HG02970 (cell line): ENCODE measurements at regions not wholly inside any gene's neighbourhood (a gene's known extent, or its start where the extent isn't known, plus 50 kb on each side); places are given as distances from the start of the nearest gene placed in this dataset.
"Not testable (repeated sequence)": the region's sequence is repeated elsewhere in the genome, so short reads cannot be mapped to it uniquely, and the experiment has no call there.

Source experiments
- ATAC-seq: cut with Tn5 transposase; IDR thresholded peaks from one replicate; pipeline ENCODE4 v1.9.1; 2021; ENCODE audit warnings: mild to moderate bottlenecking, moderate library complexity, moderate number of reproducible peaks; ENCODE audit not compliant: unreplicated experiment, low FRiP score

DNA sequence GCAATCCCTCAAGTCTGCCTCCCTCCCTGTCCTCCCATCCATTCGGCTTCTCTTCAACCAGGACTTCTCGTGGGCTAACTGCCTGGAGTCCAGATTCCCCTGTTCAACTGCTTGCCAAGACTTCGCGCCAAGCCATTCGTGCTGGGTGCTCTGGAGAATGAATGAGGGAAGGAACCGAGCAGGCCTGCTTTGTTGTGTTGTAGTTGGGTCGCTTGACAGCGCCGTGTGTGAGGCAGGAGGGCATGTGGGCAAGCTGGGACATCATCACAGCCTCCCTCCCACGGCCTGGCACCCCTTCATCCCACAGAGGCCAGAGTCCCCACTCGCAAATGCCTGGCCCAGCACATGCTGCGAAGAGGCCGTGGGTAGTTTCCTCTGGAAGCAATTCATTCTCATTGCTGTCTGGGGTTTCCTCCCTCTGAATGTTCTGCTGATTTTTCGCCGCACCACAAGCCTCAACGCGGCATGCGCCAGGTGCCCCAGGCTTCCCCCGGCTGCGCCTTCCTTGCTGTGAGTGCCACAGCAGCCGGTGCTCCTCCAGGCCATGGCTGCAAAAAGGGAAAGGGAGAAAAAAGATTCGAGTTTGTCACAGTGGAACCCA is 336.0 kb downstream of the QKI start:
- no peak for ATAC-seq

DNA sequence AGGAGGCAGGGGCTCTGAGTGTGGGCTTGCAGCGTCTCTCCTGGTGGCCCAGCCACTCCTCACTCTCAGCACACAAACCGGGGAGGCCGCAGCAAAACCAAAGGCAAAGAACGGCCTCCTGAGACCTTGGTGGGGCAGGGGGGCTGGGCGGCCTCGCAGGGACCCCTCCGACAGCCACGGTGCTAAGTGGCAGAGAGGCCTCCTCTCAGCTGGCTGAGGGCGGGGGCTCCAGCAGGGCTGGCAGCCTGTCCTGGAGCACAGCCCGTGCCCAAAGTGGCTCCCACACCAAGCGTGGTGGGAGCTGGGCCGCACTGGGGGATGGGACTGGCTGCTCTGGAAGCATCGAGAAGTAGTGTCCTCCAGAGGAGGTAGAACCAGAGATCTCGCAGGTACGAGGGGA is 334.4 kb downstream of the QKI start:
- no peak for ATAC-seq

DNA sequence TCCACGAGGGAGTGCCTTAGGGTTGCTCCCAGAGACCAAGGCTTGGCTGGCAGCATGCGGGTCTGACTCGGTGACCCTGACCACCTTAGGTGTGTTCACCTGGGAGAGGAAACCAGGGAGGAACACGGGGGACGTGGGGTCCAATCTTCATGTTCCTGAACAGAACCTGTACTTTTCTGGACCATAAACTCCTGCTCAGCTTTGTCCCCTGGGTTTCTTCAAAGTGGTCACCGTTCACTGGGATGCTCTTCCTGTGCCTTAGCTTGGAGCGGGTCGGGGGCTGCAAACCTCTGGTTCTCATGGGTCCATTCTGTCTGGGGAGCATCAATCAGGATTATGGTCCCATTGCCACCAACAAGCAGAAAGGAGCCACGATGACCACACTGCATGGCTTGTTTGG is 333.5 kb downstream of the QKI start:
- ATAC-seq = no peak

DNA sequence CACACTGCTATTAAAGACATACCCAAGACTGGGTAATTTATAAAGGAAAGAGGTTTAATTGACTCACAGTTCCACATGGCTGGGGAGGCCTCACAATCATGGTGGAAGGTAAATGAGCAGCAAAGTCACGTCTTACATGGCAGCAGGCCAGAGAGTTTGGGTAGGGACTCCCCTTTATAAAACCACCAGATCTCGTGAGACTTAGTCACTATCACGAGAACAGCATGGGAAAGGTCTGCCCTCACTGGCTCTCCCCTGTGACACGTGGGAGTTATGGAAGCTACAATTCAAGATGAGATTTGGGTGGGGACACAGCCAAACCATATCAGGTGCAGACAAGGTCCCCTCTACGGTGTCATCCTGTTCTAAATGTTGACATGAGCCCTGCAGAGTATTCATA is 332.5 kb downstream of the QKI start:
- ATAC-seq = not testable (repeated sequence)

DNA sequence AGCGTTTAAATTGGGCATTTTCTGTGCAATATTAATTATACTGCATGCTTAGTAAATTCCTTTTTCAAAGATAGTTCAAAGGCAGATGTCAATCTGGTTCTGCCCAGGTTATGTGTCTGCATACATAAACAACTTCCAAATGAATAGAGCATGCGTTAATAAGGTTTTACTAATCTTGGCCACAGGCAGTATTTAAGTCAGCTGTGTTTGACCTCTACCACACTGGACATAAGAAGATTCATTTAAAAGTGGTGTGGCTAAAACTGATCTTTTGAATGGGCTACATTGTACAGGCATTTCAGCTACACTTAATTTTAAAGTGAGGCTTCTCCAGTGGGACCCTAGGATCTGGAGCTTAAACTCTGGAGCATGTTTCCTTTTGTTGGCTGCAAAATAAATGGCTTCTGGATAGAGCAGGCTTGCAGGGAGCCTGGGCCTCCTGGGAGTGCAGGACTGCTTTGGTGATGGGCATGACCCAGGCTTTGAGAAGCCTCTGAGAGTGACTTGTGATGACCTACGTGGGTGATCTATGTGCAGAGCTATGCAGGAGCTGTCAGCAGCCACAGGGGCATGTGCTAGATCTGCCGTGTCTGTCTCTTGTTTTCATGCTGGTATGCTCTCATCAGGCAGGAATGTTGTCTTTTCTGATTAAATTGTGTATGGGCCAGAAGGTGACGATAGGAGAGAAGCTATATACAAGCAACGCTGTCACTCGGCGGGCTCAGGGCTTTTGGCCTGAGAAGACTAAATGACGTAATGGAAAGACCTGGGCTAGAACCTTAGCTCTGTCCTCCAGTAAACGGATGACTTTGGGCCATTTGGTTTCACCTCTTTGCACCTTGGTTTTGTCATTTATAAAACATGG is 331.2 kb downstream of the QKI start:
- ATAC-seq = no peak

DNA sequence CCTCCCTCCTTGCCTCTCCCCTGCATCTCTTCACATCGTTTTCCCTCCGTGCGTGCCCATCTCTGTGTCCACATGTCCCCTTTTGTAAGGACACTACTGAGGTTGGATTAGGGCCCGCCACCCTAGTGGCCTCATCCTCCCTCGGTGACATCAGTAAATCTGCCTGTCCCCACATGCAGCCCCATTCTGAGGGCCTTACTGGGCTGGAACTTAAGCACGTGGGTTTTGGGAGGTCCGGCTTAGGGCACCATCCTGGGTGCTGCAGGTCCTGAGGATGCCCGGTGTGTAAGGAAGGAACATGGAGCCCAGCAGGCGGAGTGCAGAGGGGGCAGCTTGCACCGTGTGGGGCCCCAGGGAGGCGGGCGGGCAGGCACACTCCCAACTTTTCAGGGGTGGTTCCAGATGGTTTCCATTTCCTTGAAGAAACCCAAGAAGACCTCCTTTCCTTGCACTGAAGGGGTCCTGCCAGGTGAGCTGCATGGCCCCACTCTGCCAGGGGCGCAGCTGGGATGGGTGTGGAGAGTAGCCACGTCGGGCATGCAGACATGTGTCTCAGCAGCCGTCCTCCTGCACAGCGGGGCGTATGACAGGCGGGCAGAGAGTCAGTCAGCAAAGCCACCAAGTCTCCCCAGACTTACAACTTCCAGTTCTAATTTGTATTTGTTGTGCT is 329.9 kb downstream of the QKI start:
- no peak for ATAC-seq

DNA sequence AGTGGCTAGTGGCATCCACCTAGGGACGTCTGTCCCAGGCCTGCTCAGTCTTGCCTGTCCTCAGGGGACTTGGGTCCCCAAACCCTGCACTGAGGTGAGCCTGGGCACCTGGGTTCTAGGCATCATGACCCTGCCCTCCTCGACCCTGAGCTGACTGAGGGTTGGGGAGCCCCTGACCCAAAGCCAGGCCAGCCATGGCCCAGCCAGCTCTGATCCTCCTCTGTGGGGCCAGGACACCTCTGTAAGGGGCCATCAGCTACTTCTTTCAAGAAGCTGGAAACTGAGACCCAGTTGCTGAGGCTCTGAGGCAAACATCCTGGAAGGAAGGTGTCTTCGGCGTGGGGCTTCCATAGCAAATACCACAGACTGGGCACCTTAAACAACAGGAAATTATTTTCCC is 329.3 kb downstream of the QKI start:
- no peak for ATAC-seq

DNA sequence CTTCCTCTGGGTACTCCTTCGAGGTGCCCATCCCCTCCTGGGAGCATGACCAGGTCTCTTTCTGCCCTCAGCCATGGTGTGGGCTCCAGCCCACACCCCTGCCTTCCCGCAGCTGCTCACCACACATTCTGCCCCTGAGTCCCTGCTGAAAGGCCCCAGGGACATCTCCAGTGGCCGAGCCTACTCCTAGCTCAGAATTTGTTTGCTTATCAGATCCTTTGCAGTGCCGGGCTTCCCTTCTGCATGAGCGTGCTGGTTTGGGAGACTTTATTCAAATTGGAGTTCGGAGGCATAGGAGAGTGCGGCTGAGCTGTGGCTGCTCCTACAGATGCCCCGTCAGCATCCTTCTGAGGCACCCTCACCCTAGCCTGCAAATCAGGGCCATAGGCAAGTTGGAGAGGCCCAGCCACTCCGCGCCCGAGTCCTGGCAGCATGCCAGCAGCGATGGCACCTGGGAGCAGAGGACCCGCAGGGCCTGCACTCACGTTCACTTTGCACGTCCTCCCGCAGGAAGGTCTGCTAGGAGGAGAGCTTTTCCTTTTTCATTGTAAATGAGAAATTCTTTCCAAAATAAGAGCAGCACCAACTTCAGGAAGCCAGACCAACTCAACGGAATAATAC is 327.3 kb downstream of the QKI start:
- no peak for ATAC-seq

DNA sequence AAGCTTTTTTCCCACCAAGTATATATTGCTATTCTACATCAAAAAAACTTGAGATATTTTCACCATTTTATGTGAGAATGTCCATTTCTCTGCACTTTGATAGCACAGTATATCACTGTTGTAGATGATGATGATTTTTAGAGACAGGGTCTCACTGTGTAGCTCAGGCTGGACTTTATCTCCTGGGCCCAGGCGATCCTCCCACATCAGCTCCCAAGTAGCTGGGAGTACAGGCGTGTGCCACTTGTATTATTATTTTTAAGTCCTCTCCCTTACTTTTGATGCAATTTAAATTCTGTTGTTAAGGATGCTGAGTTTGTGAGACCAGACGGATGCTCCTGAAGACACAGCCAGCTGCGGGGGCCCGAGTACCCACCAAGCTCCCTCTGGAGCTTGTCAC is 326.8 kb downstream of the QKI start:
- ATAC-seq = no peak

DNA sequence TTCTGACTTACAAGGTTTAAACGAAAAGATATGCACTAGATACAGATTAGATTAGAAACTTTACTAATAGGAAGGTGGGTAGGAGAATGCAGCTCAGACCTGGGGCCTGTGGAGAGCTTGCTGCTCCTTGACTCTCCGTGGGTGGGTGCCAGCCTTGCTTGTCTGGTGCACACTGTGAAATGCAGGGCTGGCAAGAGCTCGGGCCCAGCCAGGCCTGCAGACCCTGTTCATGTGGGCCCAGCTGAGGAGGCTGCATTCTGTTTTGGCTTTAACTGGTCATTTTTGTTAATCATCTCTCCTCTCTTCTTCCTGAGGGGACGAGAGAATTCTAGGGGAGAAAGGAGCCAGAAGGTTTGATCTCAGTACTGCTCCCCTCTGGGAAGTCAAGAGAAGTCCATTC is 325.4 kb downstream of the QKI start:
- no peak for ATAC-seq

DNA sequence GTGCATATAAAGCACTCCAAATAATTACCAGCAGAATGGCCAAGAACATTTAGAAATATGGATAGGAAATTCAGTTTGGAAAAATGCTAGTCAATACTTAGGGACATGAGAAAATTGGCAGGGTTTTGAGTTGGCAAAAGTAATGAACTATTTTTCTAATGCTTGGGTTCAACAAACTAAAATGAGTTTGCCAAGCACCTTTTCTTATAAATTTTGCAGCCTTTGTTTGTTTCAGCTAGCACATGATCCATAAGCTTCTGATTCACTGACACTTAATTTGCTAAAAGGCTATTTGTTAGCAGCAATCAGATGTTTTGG is 324.8 kb downstream of the QKI start:
- no peak for ATAC-seq

DNA sequence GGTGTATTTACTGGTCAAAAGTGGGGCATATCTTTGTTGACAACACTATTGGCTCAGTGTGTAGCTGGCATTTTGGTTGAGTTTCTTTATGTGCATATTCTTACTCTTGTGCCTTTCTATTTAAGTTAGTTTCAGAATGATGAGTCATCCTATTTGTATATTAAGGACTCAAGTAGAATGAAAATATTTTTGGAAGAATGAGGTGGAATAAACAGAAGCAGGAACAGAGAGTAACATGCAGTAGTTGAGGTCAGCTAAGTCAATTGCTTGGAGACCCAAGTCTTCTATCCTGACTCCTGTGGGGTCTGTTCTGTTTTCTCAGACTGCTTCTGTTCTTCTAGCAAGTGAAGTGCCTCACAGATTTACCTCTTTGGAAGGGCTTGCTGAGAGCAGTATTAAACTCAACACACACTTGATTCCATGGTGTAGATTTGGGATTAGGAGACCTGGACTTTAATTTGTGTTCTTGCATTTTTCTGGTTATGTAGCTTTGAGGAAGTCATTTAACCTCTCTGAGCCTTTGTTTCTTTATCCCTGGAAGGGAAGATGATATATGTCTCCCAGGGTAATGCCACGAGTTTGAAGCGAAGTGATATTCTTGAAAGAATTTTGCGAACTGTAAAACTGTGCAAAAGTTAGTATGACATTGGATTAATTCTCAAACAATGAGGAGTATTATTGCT is 324.3 kb downstream of the QKI start:
- ATAC-seq = no peak

DNA sequence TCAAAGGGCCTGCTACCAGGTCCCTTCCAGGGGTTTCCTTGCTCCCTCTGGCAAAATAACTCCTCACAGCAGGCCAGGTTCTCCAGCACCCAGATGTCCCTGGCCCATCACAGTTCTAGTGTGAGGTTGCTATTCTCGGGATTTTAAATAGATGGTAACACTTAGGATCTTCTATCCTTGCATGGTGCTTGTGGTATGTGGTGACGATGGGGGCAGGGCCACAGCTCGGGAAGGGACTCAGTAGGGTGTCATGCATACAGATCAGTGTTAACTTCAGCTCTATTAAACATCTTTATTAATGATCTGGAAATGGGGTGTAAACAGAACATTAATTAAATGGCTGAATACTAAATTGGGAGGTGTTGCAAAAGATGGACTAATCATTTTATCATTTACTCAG is 323.8 kb downstream of the QKI start:
- no peak for ATAC-seq

DNA sequence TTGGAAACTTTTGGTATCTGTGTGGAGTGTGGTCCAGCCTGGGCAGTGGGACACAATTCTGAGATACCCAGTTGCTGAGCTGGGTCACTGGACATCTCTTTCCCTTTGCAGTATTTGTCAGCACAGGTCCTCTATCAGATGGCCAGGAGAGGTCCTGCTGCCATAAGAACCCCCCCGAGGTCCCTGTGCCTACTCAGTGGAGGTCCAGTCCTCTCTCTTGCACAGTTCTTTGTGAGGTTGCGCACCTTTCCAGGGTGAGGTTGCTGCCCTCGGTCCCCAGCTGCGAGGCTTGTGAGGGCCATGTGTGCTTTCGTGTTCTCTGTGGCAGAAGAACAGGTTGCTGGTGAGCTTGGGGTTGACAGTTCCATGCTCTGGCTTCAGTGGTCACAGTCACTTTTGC is 320.6 kb downstream of the QKI start:
- ATAC-seq = no peak

DNA sequence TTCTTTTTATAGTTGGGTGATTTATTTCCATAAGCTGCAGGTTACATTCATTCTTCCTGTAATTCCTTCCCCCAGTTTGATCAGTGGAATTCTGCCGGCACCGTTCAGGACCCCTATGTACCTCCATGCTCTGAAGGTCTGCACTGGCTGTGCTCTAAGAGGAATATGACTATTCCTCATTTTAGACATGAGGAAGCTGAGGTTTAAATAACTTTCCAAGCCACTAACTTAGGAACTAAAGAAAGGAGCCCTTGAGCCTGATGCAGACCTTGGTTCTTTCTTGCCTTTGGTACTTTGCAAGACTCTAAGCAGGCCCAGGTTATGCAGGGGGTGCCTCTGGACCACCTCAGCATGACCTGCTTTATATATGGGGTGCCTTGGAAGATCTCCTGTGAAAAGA is 318.5 kb downstream of the QKI start:
- no peak for ATAC-seq

DNA sequence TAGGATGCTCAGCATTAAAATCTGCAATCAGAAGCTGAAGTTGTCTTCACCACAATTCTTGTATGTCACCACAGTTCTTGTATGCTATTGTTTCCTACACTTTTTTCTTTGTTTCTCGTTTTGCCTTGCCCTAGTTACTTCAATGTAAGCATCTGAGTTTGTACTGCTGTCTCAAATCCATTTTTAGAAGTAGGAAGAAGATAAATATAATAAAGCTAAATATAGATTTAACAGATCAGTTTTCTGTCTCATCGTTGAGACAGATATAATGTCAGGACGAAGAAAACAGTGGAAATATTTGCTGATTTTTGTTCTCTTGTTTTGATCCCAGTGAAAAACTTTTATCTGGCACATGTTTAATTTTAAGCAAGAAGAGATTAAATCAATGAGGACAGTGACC is 318.0 kb downstream of the QKI start:
- ATAC-seq = no peak

DNA sequence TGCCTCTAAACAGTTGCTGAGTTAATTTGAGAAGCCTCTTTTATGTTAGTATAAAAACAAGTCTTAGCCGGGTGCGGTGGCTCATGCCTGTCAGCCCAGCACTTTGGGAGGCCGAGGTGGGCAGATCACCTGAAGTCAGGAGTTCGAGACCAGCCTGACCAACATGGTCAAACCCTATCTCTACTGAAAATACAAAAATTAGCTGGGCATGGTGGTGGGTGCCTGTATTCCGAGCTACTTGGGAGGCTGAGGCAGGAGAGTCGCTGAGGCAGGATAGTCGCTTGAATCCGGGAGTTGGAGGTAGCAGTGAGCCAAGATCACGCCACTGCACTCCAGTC is 317.5 kb downstream of the QKI start:
- ATAC-seq = not testable (repeated sequence)

DNA sequence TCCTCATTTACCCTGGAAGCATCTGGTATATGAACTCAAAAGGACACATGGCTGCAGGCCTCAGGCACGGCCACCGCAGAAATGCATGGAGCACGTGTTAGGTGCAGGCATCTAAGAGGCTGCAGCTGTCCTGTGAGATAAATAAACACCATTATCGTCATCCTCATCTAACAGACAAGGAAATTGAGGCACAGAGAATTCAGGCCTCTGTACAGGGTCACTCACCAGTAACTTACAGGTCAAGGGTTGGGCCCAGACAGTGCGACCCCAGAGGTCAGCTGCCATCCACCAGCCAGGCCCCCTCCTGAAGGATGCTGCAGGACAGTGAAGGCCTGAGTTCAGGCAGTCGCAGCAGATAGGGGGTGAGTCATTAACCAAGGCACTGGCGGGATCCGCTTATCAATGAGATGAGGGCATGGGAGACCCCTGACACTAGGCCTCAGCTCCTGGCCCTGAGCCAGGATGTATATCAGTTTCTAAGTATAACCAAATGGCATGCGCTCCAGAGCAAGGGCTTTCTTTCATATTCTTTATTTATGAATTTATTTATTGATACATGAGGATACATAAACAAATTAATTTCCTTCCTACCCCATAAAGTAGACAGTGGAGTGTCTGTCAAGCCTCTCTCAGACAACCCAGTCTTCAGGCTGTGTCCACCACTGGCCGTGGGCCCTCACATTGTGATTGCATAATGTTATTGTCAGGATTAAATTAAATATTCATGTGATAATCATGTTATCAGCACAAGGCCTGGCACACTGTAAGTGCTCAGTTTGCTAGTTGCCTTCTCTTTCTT is 316.9 kb downstream of the QKI start:
- ATAC-seq = no peak

DNA sequence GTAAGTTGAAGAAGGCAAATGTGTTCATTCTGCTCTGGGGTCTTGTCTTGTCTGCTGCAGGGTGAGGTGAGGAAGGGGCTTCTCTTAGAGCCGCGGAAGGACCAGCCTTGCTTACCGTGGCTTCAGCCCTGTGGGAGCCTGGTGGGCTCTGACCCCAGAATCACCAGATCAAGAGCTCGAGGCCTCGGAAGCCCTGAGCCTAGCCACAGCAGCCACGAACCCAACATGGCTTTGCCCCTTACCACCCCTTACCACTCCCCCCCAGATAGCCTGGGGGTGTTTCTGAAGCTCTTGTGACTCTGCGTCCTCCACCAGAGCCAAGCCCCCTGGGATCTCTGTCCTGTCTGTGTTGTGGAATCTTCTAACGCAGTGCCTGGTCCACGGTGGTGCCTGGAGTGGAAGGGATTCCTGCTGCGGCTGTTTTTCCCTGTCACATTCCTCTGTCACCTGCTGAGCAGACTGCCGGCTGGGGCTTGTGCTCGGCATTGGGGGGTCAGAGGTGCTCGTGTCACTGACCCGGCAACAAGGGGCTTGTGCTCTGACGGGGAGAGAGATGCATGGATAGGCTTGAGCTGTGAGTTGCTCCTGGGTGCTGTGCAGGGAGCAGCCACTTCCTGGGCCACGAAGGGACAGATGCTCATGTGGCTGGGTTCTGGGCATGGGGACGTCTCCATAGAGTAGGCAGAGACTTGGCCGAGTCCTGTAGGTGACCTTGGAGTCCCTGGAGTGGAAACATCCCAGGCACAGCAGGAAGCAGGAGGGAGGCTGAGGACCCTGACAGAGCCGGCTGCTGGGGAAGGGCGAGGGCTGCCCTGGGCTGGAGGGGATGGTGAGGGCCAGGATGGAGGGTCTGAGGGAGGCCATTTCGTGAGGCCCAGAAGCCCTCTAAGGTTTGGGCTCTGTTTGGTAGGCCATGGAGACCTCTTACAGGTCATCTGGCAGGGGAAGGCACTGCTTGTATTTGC is 316.0 kb downstream of the QKI start:
- ATAC-seq = no peak
